ENCODE measurements at regions not wholly inside any gene's neighbourhood (a gene's known extent, or its start where the extent isn't known, plus 50 kb on each side); places are given as distances from the start of the nearest gene placed in this dataset.

DNA sequence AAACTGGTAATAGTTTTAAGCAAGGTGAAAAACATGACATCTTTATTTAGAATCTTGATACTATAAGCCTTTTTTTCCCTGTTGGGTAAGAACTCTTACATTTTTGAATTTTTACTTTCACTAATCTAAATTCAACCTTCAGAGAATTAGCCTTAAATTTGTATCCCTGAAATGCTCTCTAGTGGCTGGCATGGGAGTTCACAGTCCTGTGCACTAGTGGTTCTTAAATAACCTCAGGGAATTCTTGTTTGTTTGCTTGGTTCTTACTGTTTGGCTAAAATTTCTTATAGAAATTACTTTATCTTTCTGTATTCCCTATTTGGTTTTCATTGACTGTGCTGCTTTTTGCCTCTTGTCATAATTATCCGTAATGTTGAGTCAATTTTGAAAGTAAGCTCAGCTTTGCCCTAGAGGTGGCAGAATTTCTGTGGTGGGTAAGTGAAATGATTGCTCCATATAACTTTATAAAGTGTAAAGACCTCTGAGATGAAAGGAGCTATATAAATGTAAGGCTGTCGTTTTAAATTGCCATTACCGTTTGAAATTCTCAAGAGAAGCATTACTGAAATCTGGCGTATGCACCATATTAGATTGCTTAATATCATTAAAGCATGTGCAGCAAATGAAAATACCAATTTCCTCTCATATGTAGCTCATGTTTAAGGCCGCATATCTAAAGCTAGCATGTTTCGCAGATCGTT, 391.3 kb upstream of the FIGN start:
- ChIA-PET CTCF (no interaction called here), POLR2A (ENCODE audit: unreplicated experiment) (no interaction called here)
- no peak overlapping the region for H2AFZ ChIP-seq (replicated peaks; ENCODE audit: low read length, poor library complexity)
- H3K4ac ChIP-seq (ENCODE audit: low read depth, low read length) = no peak overlapping the region
- H3K27ac ChIP-seq (ENCODE audit: insufficient read depth, low read length) = no peak overlapping the region
- H2BK20ac ChIP-seq (ENCODE audit: low read depth, low read length) = no peak overlapping the region
- no peak overlapping the region for H3K14ac ChIP-seq (replicated peaks; ENCODE audit: low read depth, low read length)
- in situ Hi-C loops (cut with MboI; ENCODE audit: low sequenced_read_pairs) (no loop called here), intact Hi-C loops (cut with micrococcal nuclease) (no loop called here), dilution Hi-C loops (cut with HindIII; ENCODE audit: low sequenced_read_pairs, unreplicated experiment) (no loop called here)
- H3K23ac ChIP-seq (ENCODE audit: low read depth, low read length) = no peak overlapping the region
- H3K9me3 ChIP-seq (ENCODE audit: control insufficient read depth, insufficient read depth, low read length) = no peaks in the 10 kb centered on the region
- TF ChIP-seq FOS (IDR thresholded peaks at IDR 0.05; ENCODE audit: low read depth, low read length) = no peak
- no peak for TF ChIP-seq CTCF (conservative IDR thresholded peaks at IDR 0.05; ENCODE audit: low read depth, low read length)
- TF ChIP-seq MAZ (IDR thresholded peaks at IDR 0.05; ENCODE audit: borderline replicate concordance, low read depth, low read length) = no peak
- TF ChIP-seq ELK1 (IDR thresholded peaks at IDR 0.05; ENCODE audit: borderline replicate concordance, low read depth, low read length) = no peak
- TF ChIP-seq RAD21 (IDR thresholded peaks at IDR 0.05; ENCODE audit: low read length) = no peak
- TF ChIP-seq SMC3 (IDR thresholded peaks at IDR 0.05; ENCODE audit: low read depth, low read length) = no peak; the same call in 1 of the 2 replicates
- no peak for TF ChIP-seq CEBPB (IDR thresholded peaks at IDR 0.05; ENCODE audit: low read depth, low read length)
- TF ChIP-seq MXI1 (IDR thresholded peaks at IDR 0.05; ENCODE audit: borderline replicate concordance, low read depth, low read length) = no peak
- no peak for TF ChIP-seq RCOR1 (IDR thresholded peaks at IDR 0.05; ENCODE audit: insufficient replicate concordance, low read length)
- TF ChIP-seq NFE2L2 (IDR thresholded peaks at IDR 0.05; ENCODE audit: low read depth, low read length) = no peak
- no peak for TF ChIP-seq POLR2A (IDR thresholded peaks at IDR 0.05; ENCODE audit: low read depth, low read length)
- no peak for TF ChIP-seq CHD1 (IDR thresholded peaks at IDR 0.05; ENCODE audit: low read depth, low read length)
- no peak for TF ChIP-seq USF2 (IDR thresholded peaks at IDR 0.05; ENCODE audit: low read depth, low read length)
- no peak for TF ChIP-seq MAFK (IDR thresholded peaks at IDR 0.05; ENCODE audit: low read depth, low read length)
- no peak for TF ChIP-seq BHLHE40 (IDR thresholded peaks at IDR 0.05; ENCODE audit: low read depth, low read length)
- TF ChIP-seq RFX5 (IDR thresholded peaks at IDR 0.05; ENCODE audit: low read depth, low read length) = no peak
- ATAC-seq (ENCODE audit: low read depth) (no peak), DNase-seq (no peak)
- no peaks in the 10 kb centered on the region for H3K36me3 ChIP-seq (ENCODE audit: control insufficient read depth, insufficient read depth, low read length)
- H3K56ac ChIP-seq (ENCODE audit: extremely low read depth, insufficient read depth, low read length) = no peak overlapping the region
- no peak overlapping the region for H3K9ac ChIP-seq (ENCODE audit: low read depth, low read length)
- no peak overlapping the region for H2BK120ac ChIP-seq (ENCODE audit: low read depth, low read length)
- no peak overlapping the region for H3K4me2 ChIP-seq (ENCODE audit: low read depth, low read length)
- H4K91ac ChIP-seq (ENCODE audit: insufficient read depth, low read depth, low read length) = no peak overlapping the region
- no peak overlapping the region for H4K5ac ChIP-seq (ENCODE audit: low read depth, low read length)
- no peaks in the 10 kb centered on the region for H3K27me3 ChIP-seq (ENCODE audit: control insufficient read depth, insufficient read depth, low read length)
- H2BK5ac ChIP-seq (ENCODE audit: low read depth, low read length, poor library complexity, severe bottlenecking) = no peak overlapping the region
- no peaks in the 10 kb centered on the region for H3K9me1 ChIP-seq (ENCODE audit: insufficient read depth, low read length)
- no peak overlapping the region for H2BK15ac ChIP-seq (ENCODE audit: low read depth, low read length)
- WGBS, 2 experiments (ENCODE audit: extremely low coverage in 2 of 2, insufficient read length in 1 of 2) = 63% methylated on average over 2 of the region's 7 CpGs; no CpG with 5 or more reads in 1 of the 2 experiments
- H4K8ac ChIP-seq (ENCODE audit: low read depth in 2 of 2, low read length in 2 of 2) = no peak overlapping the region
- no peaks in the 10 kb centered on the region for H3K79me1 ChIP-seq (ENCODE audit: low read depth in 1 of 2, low read length in 2 of 2)
- no peaks in the 10 kb centered on the region for H4K20me1 ChIP-seq (ENCODE audit: insufficient read depth, low read length)
- no peak overlapping the region for H2AK5ac ChIP-seq (ENCODE audit: low read depth, low read length)
- no peaks in the 10 kb centered on the region for H3K4me1 ChIP-seq (ENCODE audit: control insufficient read depth, insufficient read depth, low read length)
- no peak overlapping the region for H3K18ac ChIP-seq (ENCODE audit: low read depth, low read length)
- no TSS peak for BruUV-seq (replicated peaks)
- H2AK9ac ChIP-seq (replicated peaks; ENCODE audit: low read depth, low read length, poor library complexity) = no peak overlapping the region
- H3K4me3 ChIP-seq (ENCODE audit: insufficient read depth, low read depth, low read length) = no peak overlapping the region

All from IMR-90 (cell line).